Endodermal cell (in vitro differentiated cells): ENCODE measurements at regions not wholly inside any gene's neighbourhood (a gene's known extent, or its start where the extent isn't known, plus 50 kb on each side); places are given as distances from the start of the nearest gene placed in this dataset.

Source experiments
- DNase-seq: peaks from one replicate; pipeline ENCODE4 v3.0.0-alpha.2; 2017
- H3K27ac ChIP-seq: 2 replicates; pipeline ENCODE4 v1.5.1; 2013; ENCODE audit warnings: mild to moderate bottlenecking, low read depth, low read length, moderate library complexity
- H3K27me3 ChIP-seq: 2 replicates; pipeline ENCODE4 v1.6.1; 2013; ENCODE audit warnings: mild to moderate bottlenecking, low read length, moderate library complexity; ENCODE audit not compliant: insufficient read depth, control insufficient read depth, poor library complexity, severe bottlenecking
- H3K36me3 ChIP-seq: 2 replicates; pipeline ENCODE4 v1.7.0; 2013; ENCODE audit warnings: mild to moderate bottlenecking, low read length, moderate library complexity; ENCODE audit not compliant: control insufficient read depth, insufficient read depth
- H3K4me1 ChIP-seq: one replicate; pipeline ENCODE4 v1.7.0; 2013; ENCODE audit warnings: low read length; ENCODE audit not compliant: control insufficient read depth, insufficient read depth
- H3K4me3 ChIP-seq: 2 replicates; pipeline ENCODE4 v1.5.1; 2013; ENCODE audit warnings: mild to moderate bottlenecking, low read length, moderate library complexity
- H3K9ac ChIP-seq: 2 replicates; pipeline ENCODE4 v1.6.1; 2013; ENCODE audit warnings: mild to moderate bottlenecking, low read length, moderate library complexity; ENCODE audit not compliant: poor library complexity, severe bottlenecking; ENCODE audit errors: extremely low read depth
- H3K9me3 ChIP-seq: 2 replicates; pipeline ENCODE4 v1.6.1; 2013; ENCODE audit warnings: mild to moderate bottlenecking, low read length, moderate library complexity; ENCODE audit not compliant: control insufficient read depth
- H3K27ac Mint-ChIP-seq: 2 replicates; pipeline ENCODE4 v1.8.0; 2020; ENCODE audit warnings: mixed read lengths
- H3K27me3 Mint-ChIP-seq: 2 replicates; pipeline ENCODE4 v1.8.0; 2021; ENCODE audit warnings: mild to moderate bottlenecking, mixed read lengths; ENCODE audit not compliant: insufficient read depth
- H3K36me3 Mint-ChIP-seq: 2 replicates; pipeline ENCODE4 v1.8.0; 2020; ENCODE audit warnings: low read depth, mixed read lengths
- H3K4me1 Mint-ChIP-seq: 2 replicates; pipeline ENCODE4 v1.8.0; 2020; ENCODE audit warnings: mixed read lengths
- H3K4me3 Mint-ChIP-seq: 2 replicates; pipeline ENCODE4 v1.8.0; 2020; ENCODE audit warnings: mild to moderate bottlenecking, moderate library complexity, mixed read lengths
- H3K9me3 Mint-ChIP-seq: 2 replicates; pipeline ENCODE4 v1.8.0; 2020; ENCODE audit warnings: mild to moderate bottlenecking, mixed read lengths
- CTCF ChIP-seq: fragments of 200-600 bp; sonication (generic); conservative IDR thresholded peaks from 2 replicates; pipeline ENCODE4 v1.5.0; 2021; ENCODE audit warnings: antibody characterized with exemption, mild to moderate bottlenecking
- WGBS, 2 experiments: methylation state at CpG; one replicate each; pipeline versions ENCODE4 v1.1.5 to v1.1.7; 2013; ENCODE audit warnings: missing lambda C conversion rate in 2 of 2, mixed read lengths in 1 of 2; ENCODE audit not compliant: insufficient coverage in 1 of 2, insufficient read length in 1 of 2; 5-methylcytosine and 5-hydroxymethylcytosine counted together

- Mint-ChIP-seq H3K27me3 (no peaks in the 10 kb centered on the region), H3K4me3 (no peak overlapping the region), H3K27ac (no peak overlapping the region), H3K36me3 (no peaks in the 10 kb centered on the region), H3K4me1 (no peaks in the 10 kb centered on the region), H3K9me3 (peaks cover 5% of the 10 kb centered on the region)
- no peaks in the 10 kb centered on the region for H3K36me3 ChIP-seq
- DNase-seq, result no peak
- H3K9ac ChIP-seq, result no peak overlapping the region
- H3K4me1 ChIP-seq, result no peaks in the 10 kb centered on the region
- no peaks in the 10 kb centered on the region for H3K9me3 ChIP-seq
- H3K27ac ChIP-seq, result no peak overlapping the region
- H3K27me3 ChIP-seq, result no peaks in the 10 kb centered on the region
- no peak overlapping the region for H3K4me3 ChIP-seq
- WGBS, 2 experiments, result 100% methylated on average over 1 of the region's 2 CpGs; no CpG with 5 or more reads in 1 of the 2 experiments
- no peak for TF ChIP-seq CTCF
Measured at GRCh38 chr2:82485701-82486100, 1973.4 kb downstream of the SUCLG1 start.

- no peak overlapping the region for H3K4me3 ChIP-seq
- H3K27ac ChIP-seq, result no peak overlapping the region
- H3K9me3 ChIP-seq, result no peaks in the 10 kb centered on the region
- no peaks in the 10 kb centered on the region for H3K9me3 Mint-ChIP-seq
- no peaks in the 10 kb centered on the region for H3K36me3 Mint-ChIP-seq
- no peaks in the 10 kb centered on the region for H3K27me3 ChIP-seq
- no peaks in the 10 kb centered on the region for H3K27me3 Mint-ChIP-seq
- no peak overlapping the region for H3K27ac Mint-ChIP-seq
- H3K36me3 ChIP-seq, result no peaks in the 10 kb centered on the region
- H3K4me1 ChIP-seq, result no peaks in the 10 kb centered on the region
- no peaks in the 10 kb centered on the region for H3K4me1 Mint-ChIP-seq
- DNase-seq, result no peak
- no peak overlapping the region for H3K4me3 Mint-ChIP-seq
- TF ChIP-seq CTCF, result no peak
- 100% methylated on average over 1 of the region's 2 CpGs; no CpG with 5 or more reads in 1 of the 2 experiments for WGBS, 2 experiments
- no peak overlapping the region for H3K9ac ChIP-seq
Measured at GRCh38 chr2:82481207-82481606, 1977.9 kb downstream of the SUCLG1 start.

- Histone ChIP-seq H3K36me3 (no peaks in the 10 kb centered on the region), H3K4me3 (no peak overlapping the region), H3K9ac (no peak overlapping the region), H3K27me3 (no peaks in the 10 kb centered on the region), H3K9me3 (no peaks in the 10 kb centered on the region), H3K27ac (no peak overlapping the region), H3K4me1 (no peaks in the 10 kb centered on the region)
- WGBS, 2 experiments, result 83 to 95% methylated on average over 2 of the region's 2 CpGs
- Mint-ChIP-seq H3K4me1 (no peaks in the 10 kb centered on the region), H3K36me3 (no peaks in the 10 kb centered on the region), H3K27ac (no peak overlapping the region), H3K9me3 (no peaks in the 10 kb centered on the region), H3K27me3 (no peaks in the 10 kb centered on the region), H3K4me3 (no peak overlapping the region)
- DNase-seq, result no peak
- TF ChIP-seq CTCF, result no peak
Measured at GRCh38 chr2:82478641-82479040, 1980.4 kb downstream of the SUCLG1 start.
